PFSK-1 (cell line): ENCODE measurements at regions not wholly inside any gene's neighbourhood (a gene's known extent, or its start where the extent isn't known, plus 50 kb on each side); places are given as distances from the start of the nearest gene placed in this dataset.

Source experiments
- FOXP2 ChIP-seq: optimal IDR thresholded peaks from 2 replicates; pipeline ENCODE3; 2011; ENCODE audit warnings: borderline replicate concordance, control low read depth, inconsistent platforms; ENCODE audit not compliant: insufficient read depth; ENCODE audit errors: extremely low read length, extremely low read depth
- POLR2AphosphoS5 ChIP-seq: IDR thresholded peaks from 2 replicates; pipeline ENCODE4 v1.6.1; 2012; ENCODE audit warnings: low read depth, mild to moderate bottlenecking, control low read depth, low read length, moderate library complexity
- REST ChIP-seq, 2 experiments: IDR thresholded peaks; 2 replicates each; pipeline versions ENCODE4 v1.6.1 to v1.8.0; 2011 to 2012; ENCODE audit warnings: low read depth in 2 of 2, low read length in 2 of 2, control low read depth in 1 of 2, inconsistent platforms in 1 of 2, mild to moderate bottlenecking in 1 of 2, moderate library complexity in 1 of 2; ENCODE audit not compliant: insufficient read depth in 1 of 2
- SIN3A ChIP-seq: IDR thresholded peaks from 2 replicates; pipeline ENCODE4 v1.6.1; 2012; ENCODE audit warnings: mild to moderate bottlenecking, low read length, moderate library complexity, borderline replicate concordance; ENCODE audit not compliant: insufficient read depth
- TAF1 ChIP-seq: IDR thresholded peaks from 2 replicates; pipeline ENCODE4 v1.6.1; 2012; ENCODE audit warnings: low read length, control low read depth, borderline replicate concordance; ENCODE audit not compliant: insufficient read depth

- TF ChIP-seq FOXP2 (no peak), TAF1 (no peak), POLR2AphosphoS5 (no peak), REST (IDR thresholded peaks at IDR 0.05; ENCODE audit: insufficient read depth in 1 of 2, low read depth in 2 of 2, low read length in 2 of 2) (no peak), SIN3A (no peak)
Measured at GRCh38 chr10:1853801-1854200, 116.5 kb upstream of the ADARB2 start.

- no peak for TF ChIP-seq POLR2AphosphoS5
- no peak for TF ChIP-seq TAF1
- no peak for TF ChIP-seq REST (IDR thresholded peaks at IDR 0.05; ENCODE audit: insufficient read depth in 1 of 2, low read depth in 2 of 2, low read length in 2 of 2)
- TF ChIP-seq SIN3A: no peak
- TF ChIP-seq FOXP2: no peak
Measured at GRCh38 chr10:1852841-1853240, 115.5 kb upstream of the ADARB2 start.

- TF ChIP-seq TAF1 (no peak), FOXP2 (no peak), SIN3A (no peak), REST (IDR thresholded peaks at IDR 0.05; ENCODE audit: insufficient read depth in 1 of 2, low read depth in 2 of 2, low read length in 2 of 2) (no peak), POLR2AphosphoS5 (no peak)
Measured at GRCh38 chr10:1851762-1852161, 114.4 kb upstream of the ADARB2 start.

- TF ChIP-seq FOXP2 (no peak), TAF1 (no peak), SIN3A (no peak), POLR2AphosphoS5 (no peak), REST (IDR thresholded peaks at IDR 0.05; ENCODE audit: insufficient read depth in 1 of 2, low read depth in 2 of 2, low read length in 2 of 2) (no peak)
Measured at GRCh38 chr10:1850971-1851527, 113.7 kb upstream of the ADARB2 start.

- TF ChIP-seq REST (IDR thresholded peaks at IDR 0.05; ENCODE audit: insufficient read depth in 1 of 2, low read depth in 2 of 2, low read length in 2 of 2) (no peak), TAF1 (no peak), POLR2AphosphoS5 (no peak), SIN3A (no peak), FOXP2 (no peak)
Measured at GRCh38 chr10:1847361-1847760, 110.0 kb upstream of the ADARB2 start.
